ENCODE measurements at regions not wholly inside any gene's neighbourhood (a gene's known extent, or its start where the extent isn't known, plus 50 kb on each side); places are given as distances from the start of the nearest gene placed in this dataset.

DNA sequence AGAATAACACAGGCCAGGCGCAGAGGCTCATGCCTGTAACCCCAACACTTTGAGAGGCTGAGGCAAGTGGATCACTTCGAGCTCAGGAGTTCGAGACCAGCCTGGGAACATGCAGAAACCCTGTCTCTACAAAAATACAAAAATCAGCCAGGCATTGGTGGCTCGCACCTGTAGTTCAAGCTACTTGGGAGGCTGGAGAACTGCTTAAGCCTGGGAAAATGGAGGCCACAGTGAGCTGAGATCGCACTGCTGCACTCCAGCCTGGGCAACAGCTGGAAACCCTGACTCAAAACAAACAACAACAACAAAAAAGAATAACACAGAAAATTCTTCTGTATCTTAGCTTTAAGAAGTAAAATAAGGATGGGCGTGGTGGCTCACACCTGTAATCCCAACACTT is 440.3 kb downstream of the LRATD1 start:
- H3F3A ChIP-seq (ENCODE audit: low read length, unreplicated experiment) = no peaks in the 10 kb centered on the region
- no peaks in the 10 kb centered on the region for H3K9me3 ChIP-seq (ENCODE audit: low read length)
- H2AFZ ChIP-seq (ENCODE audit: low read length) = no peak overlapping the region
- BruUV-seq (replicated peaks) = no TSS peak
- H3K4me3 ChIP-seq (ENCODE audit: low read length) = no peak overlapping the region
- TF ChIP-seq EZH2phosphoT487 (IDR thresholded peaks at IDR 0.05; ENCODE audit: borderline replicate concordance, low read length) = no peak
- no peak overlapping the region for H3K4me2 ChIP-seq (ENCODE audit: low read length)
- H3K27ac ChIP-seq (ENCODE audit: low read length) = no peak overlapping the region
- intact Hi-C loops (cut with micrococcal nuclease) = no loop called here
- no peaks in the 10 kb centered on the region for H4K20me1 ChIP-seq (ENCODE audit: low read length)
- H3K9me2 ChIP-seq (replicated peaks; ENCODE audit: low read length) = no peaks in the 10 kb centered on the region
- no peak overlapping the region for H3K9ac ChIP-seq (ENCODE audit: low read length)
- ChIA-PET CTCF (no interaction called here), POLR2A (ENCODE audit: unreplicated experiment) (no interaction called here)
- DNase-seq (no peak), ATAC-seq (no peak)
- H3K36me3 ChIP-seq (ENCODE audit: low read depth, low read length) = no peaks in the 10 kb centered on the region
- no peaks in the 10 kb centered on the region for H3K79me2 ChIP-seq (ENCODE audit: low read length)
- no peaks in the 10 kb centered on the region for H3K27me3 ChIP-seq (ENCODE audit: low read length)
- peaks cover 5% of the 10 kb centered on the region; the same call in 1 of the 2 replicates for H3K4me1 ChIP-seq (ENCODE audit: insufficient read depth, low read length)

DNA sequence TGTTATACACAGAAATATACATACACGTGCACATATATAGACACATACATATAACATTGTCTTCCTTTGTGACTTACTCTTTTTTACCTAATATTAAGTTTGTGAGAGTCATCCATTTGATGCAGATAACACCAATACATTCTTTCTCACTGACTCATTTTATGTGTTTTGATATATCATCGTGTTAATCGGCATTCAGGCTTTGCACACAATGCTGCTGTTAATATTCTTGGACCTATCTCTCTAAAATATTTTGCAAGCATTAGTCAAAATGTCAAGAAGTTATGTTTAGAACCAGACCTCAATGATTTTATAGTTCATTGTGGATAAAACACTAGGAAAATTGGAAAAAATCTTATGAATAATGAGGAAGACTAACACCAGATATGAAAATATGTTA is 441.1 kb downstream of the LRATD1 start:
- H4K20me1 ChIP-seq (ENCODE audit: low read length) = no peaks in the 10 kb centered on the region
- no peaks in the 10 kb centered on the region for H3K27me3 ChIP-seq (ENCODE audit: low read length)
- ChIA-PET POLR2A (ENCODE audit: unreplicated experiment) (no interaction called here), CTCF (no interaction called here)
- no peaks in the 10 kb centered on the region for H3K36me3 ChIP-seq (ENCODE audit: low read depth, low read length)
- H3K4me1 ChIP-seq (ENCODE audit: insufficient read depth, low read length) = peaks cover 5% of the 10 kb centered on the region; the same call in 1 of the 2 replicates
- TF ChIP-seq EZH2phosphoT487 (IDR thresholded peaks at IDR 0.05; ENCODE audit: borderline replicate concordance, low read length) (no peak), EZH2 (IDR thresholded peaks at IDR 0.05; ENCODE audit: low read length, unreplicated experiment) (no peak)
- TF ChIP-seq, protein P1, sequence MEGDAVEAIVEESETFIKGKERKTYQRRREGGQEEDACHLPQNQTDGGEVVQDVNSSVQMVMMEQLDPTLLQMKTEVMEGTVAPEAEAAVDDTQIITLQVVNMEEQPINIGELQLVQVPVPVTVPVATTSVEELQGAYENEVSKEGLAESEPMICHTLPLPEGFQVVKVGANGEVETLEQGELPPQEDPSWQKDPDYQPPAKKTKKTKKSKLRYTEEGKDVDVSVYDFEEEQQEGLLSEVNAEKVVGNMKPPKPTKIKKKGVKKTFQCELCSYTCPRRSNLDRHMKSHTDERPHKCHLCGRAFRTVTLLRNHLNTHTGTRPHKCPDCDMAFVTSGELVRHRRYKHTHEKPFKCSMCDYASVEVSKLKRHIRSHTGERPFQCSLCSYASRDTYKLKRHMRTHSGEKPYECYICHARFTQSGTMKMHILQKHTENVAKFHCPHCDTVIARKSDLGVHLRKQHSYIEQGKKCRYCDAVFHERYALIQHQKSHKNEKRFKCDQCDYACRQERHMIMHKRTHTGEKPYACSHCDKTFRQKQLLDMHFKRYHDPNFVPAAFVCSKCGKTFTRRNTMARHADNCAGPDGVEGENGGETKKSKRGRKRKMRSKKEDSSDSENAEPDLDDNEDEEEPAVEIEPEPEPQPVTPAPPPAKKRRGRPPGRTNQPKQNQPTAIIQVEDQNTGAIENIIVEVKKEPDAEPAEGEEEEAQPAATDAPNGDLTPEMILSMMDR (conservative IDR thresholded peaks at IDR 0.05; ENCODE audit: low read depth, low read length) = no peak
- H3K79me2 ChIP-seq (ENCODE audit: low read length) = no peaks in the 10 kb centered on the region
- ATAC-seq (no peak), DNase-seq (peak; percentile 54)
- no peak overlapping the region for H2AFZ ChIP-seq (ENCODE audit: low read length)
- H3K9ac ChIP-seq (ENCODE audit: low read length) = no peak overlapping the region
- no TSS peak for BruUV-seq (replicated peaks)
- no peak overlapping the region for H3K4me3 ChIP-seq (ENCODE audit: low read length)
- intact Hi-C loops (cut with micrococcal nuclease) = no loop called here
- H3K9me3 ChIP-seq (ENCODE audit: low read length) = no peaks in the 10 kb centered on the region
- H3K9me2 ChIP-seq (replicated peaks; ENCODE audit: low read length) = no peaks in the 10 kb centered on the region
- no peak overlapping the region for H3K27ac ChIP-seq (ENCODE audit: low read length)
- H3K4me2 ChIP-seq (ENCODE audit: low read length) = no peak overlapping the region; the same call in 1 of the 2 replicates
- no peaks in the 10 kb centered on the region for H3F3A ChIP-seq (ENCODE audit: low read length, unreplicated experiment)

DNA sequence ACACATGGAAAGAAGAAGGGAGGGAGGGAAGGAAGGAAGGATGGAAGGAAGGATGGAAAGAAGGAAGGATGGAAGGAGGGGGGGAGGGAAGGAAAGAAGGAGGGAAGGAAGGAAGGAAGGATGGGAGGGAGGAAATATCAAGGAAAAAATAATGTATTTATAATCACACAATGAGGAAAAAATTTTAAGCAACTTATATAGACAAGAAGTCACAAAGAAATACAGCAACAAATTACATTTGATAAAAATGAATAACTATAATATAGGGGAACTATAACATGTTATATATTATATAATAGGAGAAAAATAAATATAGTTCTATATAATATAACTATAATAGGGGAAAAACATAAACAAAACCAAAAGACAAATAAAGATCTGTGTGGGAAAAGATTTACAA is 441.8 kb downstream of the LRATD1 start:
- TF ChIP-seq EZH2phosphoT487 (IDR thresholded peaks at IDR 0.05; ENCODE audit: borderline replicate concordance, low read length) = no peak
- no peak for TF ChIP-seq EZH2 (IDR thresholded peaks at IDR 0.05; ENCODE audit: low read length, unreplicated experiment)
- TF ChIP-seq, protein P1 (conservative IDR thresholded peaks at IDR 0.05; ENCODE audit: low read depth, low read length) = no peak
- BruUV-seq (replicated peaks) = no TSS peak
- CTCF ChIA-PET = no interaction called here

More for the DNA sequence above, 441.8 kb downstream of the LRATD1 start:
- Histone ChIP-seq H3F3A (ENCODE audit: low read length, unreplicated experiment) (no peaks in the 10 kb centered on the region), H3K27ac (ENCODE audit: low read length) (no peak overlapping the region), H3K27me3 (ENCODE audit: low read length) (no peaks in the 10 kb centered on the region), H4K20me1 (ENCODE audit: low read length) (no peaks in the 10 kb centered on the region), H3K4me1 (ENCODE audit: insufficient read depth, low read length) (peaks cover 5% of the 10 kb centered on the region; the same call in 1 of the 2 replicates), H3K9ac (ENCODE audit: low read length) (no peak overlapping the region), H3K9me3 (ENCODE audit: low read length) (no peaks in the 10 kb centered on the region), H3K9me2 (replicated peaks; ENCODE audit: low read length) (no peaks in the 10 kb centered on the region), H3K4me3 (ENCODE audit: low read length) (no peak overlapping the region), H3K4me2 (ENCODE audit: low read length) (no peak overlapping the region), H3K79me2 (ENCODE audit: low read length) (no peaks in the 10 kb centered on the region), H2AFZ (ENCODE audit: low read length) (no peak overlapping the region), H3K36me3 (ENCODE audit: low read depth, low read length) (no peaks in the 10 kb centered on the region)
- no peak for ATAC-seq
- POLR2A ChIA-PET (ENCODE audit: unreplicated experiment) = no interaction called here
- DNase-seq = no peak
- intact Hi-C loops (cut with micrococcal nuclease) = no loop called here

Measured in PC-3 (cell line).